HEK293 (cell line): ENCODE measurements at regions not wholly inside any gene's neighbourhood (a gene's known extent, or its start where the extent isn't known, plus 50 kb on each side); places are given as distances from the start of the nearest gene placed in this dataset.
A peak's percentile ranks its signal among the peaks of the same experiment; 100 is the strongest.

Experiments used
- CTCF ChIA-PET: fragments of 350-600 bp; formaldehyde crosslinking; extraction: SDS; loops from one replicate; lab custom pipeline; 2021; ENCODE audit warnings: antibody characterized with exemption; lab: Yijun Ruan, JAX
- POLR2A ChIA-PET: fragments of 300-600 bp; formaldehyde crosslinking; extraction: SDS; loops from one replicate; lab custom pipeline; 2020; ENCODE audit warnings: antibody characterized with exemption, inconsistent platforms; lab: Yijun Ruan, JAX
- H3K27ac ChIP-seq: fragments of 200-500 bp; sonication (Bioruptor generic); 2 replicates; pipeline ENCODE4 v1.5.1; 2014; ENCODE audit warnings: low read depth, low read length, control low read depth, inconsistent platforms; ENCODE audit errors: extremely low read depth
- H3K36me3 ChIP-seq, 2 experiments: fragments of 200-500 bp in 1 of 2; sonication (Bioruptor generic) in 1 of 2; 1 replicate in 1 of 2; 2 replicates in 1 of 2; pipeline ENCODE4 v1.5.1; 2014 to 2017; ENCODE audit warnings: inconsistent platforms in 2 of 2, low read length in 2 of 2; ENCODE audit not compliant: control insufficient read depth in 2 of 2, insufficient read depth in 1 of 2
- H3K4me1 ChIP-seq: fragments of 200-500 bp; sonication (Bioruptor generic); 2 replicates; pipeline ENCODE4 v1.5.1; 2014; ENCODE audit warnings: mild to moderate bottlenecking, low read length, inconsistent platforms; ENCODE audit not compliant: control insufficient read depth, insufficient read depth
- H3K4me3 ChIP-seq: 2 replicates; pipeline ENCODE4 v1.5.1; 2011; ENCODE audit warnings: low read depth, mild to moderate bottlenecking, control low read depth, low read length, moderate library complexity
- H3K9me3 ChIP-seq: fragments of 200-500 bp; sonication (Bioruptor generic); 2 replicates; pipeline ENCODE4 v1.5.1; 2014; ENCODE audit warnings: low read depth, low read length, inconsistent platforms; ENCODE audit not compliant: control insufficient read depth, insufficient read depth
- BCL6B ChIP-seq: fragments of 450-650 bp; formaldehyde crosslinking; IDR thresholded peaks from 2 replicates; pipeline ENCODE4 v1.5.1; 2017; ENCODE audit warnings: missing biosample characterization, missing genetic modification characterization
- GLIS2 ChIP-seq: fragments of 450-650 bp; formaldehyde crosslinking; IDR thresholded peaks from 2 replicates; pipeline ENCODE4 v1.5.1; 2016; ENCODE audit warnings: missing biosample characterization, missing genetic modification characterization
- PRDM6 ChIP-seq: fragments of 450-650 bp; formaldehyde crosslinking; IDR thresholded peaks from 2 replicates; pipeline ENCODE4 v1.5.1; 2017; ENCODE audit warnings: missing biosample characterization, missing genetic modification characterization
- TRIM28 ChIP-seq: IDR thresholded peaks from 2 replicates; pipeline ENCODE4 v1.6.1; 2011; ENCODE audit warnings: low read length, control low read depth, borderline replicate concordance
- ZBTB20 ChIP-seq: fragments of 450-650 bp; formaldehyde crosslinking; IDR thresholded peaks from 2 replicates; pipeline ENCODE4 v1.5.1; 2016; ENCODE audit warnings: missing biosample characterization, missing genetic modification characterization
- ZIC2 ChIP-seq: fragments of 450-650 bp; formaldehyde crosslinking; IDR thresholded peaks from 2 replicates; pipeline ENCODE4 v1.5.1; 2016; ENCODE audit warnings: missing biosample characterization, missing genetic modification characterization
- ZNF133 ChIP-seq: fragments of 450-650 bp; formaldehyde crosslinking; IDR thresholded peaks from 2 replicates; pipeline ENCODE4 v1.5.1; 2016; ENCODE audit warnings: missing biosample characterization, missing genetic modification characterization
- ZNF24 ChIP-seq: fragments of 450-650 bp; formaldehyde crosslinking; IDR thresholded peaks from 2 replicates; pipeline ENCODE4 v1.5.1; 2016; ENCODE audit warnings: missing biosample characterization, missing genetic modification characterization
- ZNF335 ChIP-seq: fragments of 450-650 bp; formaldehyde crosslinking; conservative IDR thresholded peaks from 2 replicates; pipeline ENCODE4 v1.5.1; 2016; ENCODE audit warnings: missing biosample characterization, missing genetic modification characterization
- ZNF416 ChIP-seq: fragments of 450-650 bp; formaldehyde crosslinking; IDR thresholded peaks from 2 replicates; pipeline ENCODE4 v1.5.1; 2016; ENCODE audit warnings: missing biosample characterization, missing genetic modification characterization
- ZNF433 ChIP-seq: fragments of 450-650 bp; formaldehyde crosslinking; IDR thresholded peaks from 2 replicates; pipeline ENCODE4 v1.5.1; 2016; ENCODE audit warnings: missing biosample characterization, missing genetic modification characterization, low read depth
- ZNF473 ChIP-seq: fragments of 450-650 bp; formaldehyde crosslinking; IDR thresholded peaks from 2 replicates; pipeline ENCODE4 v1.5.1; 2017; ENCODE audit warnings: missing biosample characterization, missing genetic modification characterization
- ZNF510 ChIP-seq: fragments of 450-650 bp; formaldehyde crosslinking; IDR thresholded peaks from 2 replicates; pipeline ENCODE4 v1.5.1; 2018; ENCODE audit warnings: mild to moderate bottlenecking, missing genetic modification characterization, missing biosample characterization; ENCODE audit not compliant: insufficient replicate concordance
- ZNF629 ChIP-seq: fragments of 450-650 bp; formaldehyde crosslinking; IDR thresholded peaks from 2 replicates; pipeline ENCODE4 v1.5.1; 2017; ENCODE audit warnings: missing biosample characterization, missing genetic modification characterization
- ZSCAN18 ChIP-seq: fragments of 450-650 bp; formaldehyde crosslinking; IDR thresholded peaks from 2 replicates; pipeline ENCODE4 v1.5.1; 2016; ENCODE audit warnings: missing biosample characterization, missing genetic modification characterization
- ZSCAN23 ChIP-seq: fragments of 450-650 bp; formaldehyde crosslinking; IDR thresholded peaks from 2 replicates; pipeline ENCODE4 v1.5.1; 2016; ENCODE audit warnings: missing biosample characterization, missing genetic modification characterization
- TF ChIP-seq, protein P1 (sequence below): fragments of 450-650 bp; formaldehyde crosslinking; IDR thresholded peaks from 2 replicates; pipeline ENCODE4 v1.5.1; 2016; ENCODE audit warnings: missing biosample characterization, missing genetic modification characterization, low read depth

DNA sequence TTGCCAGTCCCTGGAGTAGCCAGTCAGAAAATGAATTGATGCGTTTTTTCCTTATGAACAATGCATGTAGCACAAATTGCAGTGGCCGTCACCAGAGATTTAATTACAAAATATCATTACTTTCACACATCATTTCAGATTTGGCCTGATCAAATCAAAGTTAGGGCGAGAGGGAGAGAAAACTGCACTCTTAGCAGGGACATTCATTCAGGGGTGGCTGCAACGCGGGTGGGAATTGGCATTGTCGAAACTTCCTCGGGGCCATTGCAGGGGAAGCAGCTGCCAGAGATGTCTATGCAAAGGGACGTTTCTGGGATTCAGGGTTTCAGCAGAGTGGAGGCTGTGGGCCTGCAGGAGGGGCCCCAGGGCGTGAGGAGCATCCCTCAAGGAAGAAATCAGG, 76.5 kb upstream of the TOP1 start (continued):
- no peak for TF ChIP-seq PRDM6 (tag by site-specific recombination)
- TF ChIP-seq ZSCAN18, result no peak
- TF ChIP-seq ZSCAN23, result no peak
- no peak for TF ChIP-seq ZNF473
- no peak for TF ChIP-seq GLIS2 (tag by site-specific recombination)
- TF ChIP-seq ZNF433 (tag by site-specific recombination), result no peak
- TF ChIP-seq ZBTB20 (tag by site-specific recombination), result no peak
- TF ChIP-seq TRIM28, result no peak
- TF ChIP-seq, protein P1, sequence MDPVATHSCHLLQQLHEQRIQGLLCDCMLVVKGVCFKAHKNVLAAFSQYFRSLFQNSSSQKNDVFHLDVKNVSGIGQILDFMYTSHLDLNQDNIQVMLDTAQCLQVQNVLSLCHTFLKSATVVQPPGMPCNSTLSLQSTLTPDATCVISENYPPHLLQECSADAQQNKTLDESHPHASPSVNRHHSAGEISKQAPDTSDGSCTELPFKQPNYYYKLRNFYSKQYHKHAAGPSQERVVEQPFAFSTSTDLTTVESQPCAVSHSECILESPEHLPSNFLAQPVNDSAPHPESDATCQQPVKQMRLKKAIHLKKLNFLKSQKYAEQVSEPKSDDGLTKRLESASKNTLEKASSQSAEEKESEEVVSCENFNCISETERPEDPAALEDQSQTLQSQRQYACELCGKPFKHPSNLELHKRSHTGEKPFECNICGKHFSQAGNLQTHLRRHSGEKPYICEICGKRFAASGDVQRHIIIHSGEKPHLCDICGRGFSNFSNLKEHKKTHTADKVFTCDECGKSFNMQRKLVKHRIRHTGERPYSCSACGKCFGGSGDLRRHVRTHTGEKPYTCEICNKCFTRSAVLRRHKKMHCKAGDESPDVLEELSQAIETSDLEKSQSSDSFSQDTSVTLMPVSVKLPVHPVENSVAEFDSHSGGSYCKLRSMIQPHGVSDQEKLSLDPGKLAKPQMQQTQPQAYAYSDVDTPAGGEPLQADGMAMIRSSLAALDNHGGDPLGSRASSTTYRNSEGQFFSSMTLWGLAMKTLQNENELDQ (tag by site-specific recombination), result no peak
- TF ChIP-seq, all 188 proteins: peak for 0

GRCh38 chr20:40953416-40953815, 75.2 kb upstream of the TOP1 start:
- Histone ChIP-seq H3K27ac (no peak overlapping the region), H3K4me3 (no peak overlapping the region), H3K4me1 (no peaks in the 10 kb centered on the region), H3K36me3 (no peaks in the 10 kb centered on the region), H3K9me3 (no peaks in the 10 kb centered on the region)
- POLR2A ChIA-PET, result interaction anchor here (0.9 kb wide), 1 partner anchor 264 kb away, joined by 3 read pairs; the partner anchor contains the start of gene MAFB
- CTCF ChIA-PET, result interaction anchor here (0.6 to 2.3 kb wide), 7 partner anchors 10 to 1787 kb away, joined by 3 to 8 read pairs (median 4); no protein-coding TSS in a partner anchor
- no peak for TF ChIP-seq ZNF510 (tag by site-specific recombination)
- TF ChIP-seq ZNF629 (tag by site-specific recombination), result no peak
- TF ChIP-seq ZNF335 (tag by site-specific recombination), result no peak
- TF ChIP-seq BCL6B (tag by site-specific recombination), result no peak
- TF ChIP-seq ZNF133 (tag by site-specific recombination), result no peak
- TF ChIP-seq ZNF416 (tag by site-specific recombination), result no peak
- TF ChIP-seq, all 188 proteins: peak for 0

DNA sequence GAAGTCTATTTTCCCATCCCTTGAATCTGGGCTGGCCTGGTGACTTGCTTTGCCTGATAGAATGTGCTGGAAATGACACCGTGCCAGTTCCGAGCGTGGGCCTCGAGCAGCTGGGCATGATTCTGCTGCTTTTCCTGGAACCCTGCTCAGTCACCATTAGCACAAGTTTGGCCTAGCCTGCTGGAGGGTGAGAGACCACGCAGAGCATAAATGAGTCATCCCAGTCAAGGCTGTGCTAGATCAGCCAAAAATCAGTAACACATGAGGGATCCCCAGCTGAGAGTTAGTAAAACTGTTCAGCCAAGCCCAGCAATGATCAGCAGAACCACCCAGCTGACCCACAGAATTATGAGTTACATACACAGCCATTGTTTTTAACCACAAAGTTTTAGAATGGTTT, 74.8 kb upstream of the TOP1 start:
- Histone ChIP-seq H3K4me3 (no peak overlapping the region), H3K36me3 (no peaks in the 10 kb centered on the region), H3K27ac (no peak overlapping the region), H3K9me3 (no peaks in the 10 kb centered on the region), H3K4me1 (no peaks in the 10 kb centered on the region)
- POLR2A ChIA-PET, result interaction anchor here (0.9 kb wide), 1 partner anchor 265 kb away, joined by 3 read pairs; the partner anchor contains the start of gene MAFB
- TF ChIP-seq ZNF473 (no peak), ZIC2 (tag by site-specific recombination) (0 out of 2 replicates have a peak, but pooled peaks have one; percentile 13), ZNF24 (tag by site-specific recombination) (no peak)
- CTCF ChIA-PET, result interaction anchor here (0.6 to 2.3 kb wide), 7 partner anchors 9 to 1787 kb away, joined by 3 to 8 read pairs (median 3); no protein-coding TSS in a partner anchor
